Esophagus muscularis mucosa (tissue), 4 donors: ENCODE measurements at regions not wholly inside any gene's neighbourhood (a gene's known extent, or its start where the extent isn't known, plus 50 kb on each side); places are given as distances from the start of the nearest gene placed in this dataset.
A peak's percentile ranks its signal among the peaks of the same experiment; 100 is the strongest.

Experiments used
- DNase-seq: peaks from one replicate; pipeline ENCODE4 v3.0.0-alpha.2; 2017; ENCODE audit errors: extremely low spot score
- H3K27ac ChIP-seq, 4 donors: fragments of 200-600 bp; sonication (generic); replicated peaks in 1 of 4; 1 replicate in 3 of 4; 2 replicates in 1 of 4; pipeline ENCODE4 v1.5.1; 2016 to 2019; ENCODE audit warnings: mild to moderate bottlenecking in 1 of 4
- H3K27me3 ChIP-seq, 4 donors: fragments of 200-600 bp; sonication (generic); one replicate each; pipeline versions ENCODE4 v1.5.1 to v1.6.0; 2016 to 2019
- H3K36me3 ChIP-seq, 4 donors: fragments of 200-600 bp; sonication (generic); one replicate each; pipeline ENCODE4 v1.5.1; 2016 to 2019
- H3K4me1 ChIP-seq, 4 donors: fragments of 200-600 bp; sonication (generic); one replicate each; pipeline ENCODE4 v1.5.1; 2016 to 2019
- H3K4me3 ChIP-seq, 4 donors: fragments of 200-600 bp; sonication (generic); 1 replicate in 2 of 4; 2 replicates in 2 of 4; pipeline ENCODE4 v1.5.1; 2016 to 2019; ENCODE audit warnings: mild to moderate bottlenecking in 4 of 4, moderate library complexity in 1 of 4
- H3K9me3 ChIP-seq, 4 donors: fragments of 200-600 bp; sonication (generic); 1 replicate in 3 of 4; 2 replicates in 1 of 4; pipeline ENCODE4 v1.5.1; 2016 to 2019
- EP300 ChIP-seq: sonication (generic); formaldehyde crosslinking; IDR thresholded peaks from one replicate; pipeline ENCODE4 v1.6.1; 2017; ENCODE audit warnings: antibody characterized with exemption
- POLR2A ChIP-seq: fragments of 450-650 bp; IDR thresholded peaks from one replicate; pipeline ENCODE4 v1.6.1; 2017; ENCODE audit warnings: antibody characterized with exemption, moderate library complexity, mild to moderate bottlenecking, low read depth
- POLR2AphosphoS5 ChIP-seq, 2 donors: sonication (generic); formaldehyde crosslinking; IDR thresholded peaks; one replicate each; pipeline ENCODE4 v1.6.1; 2017; ENCODE audit warnings: antibody characterized with exemption in 2 of 2
- WGBS: methylation state at CpG from one replicate; pipeline ENCODE4 v1.1.5; 2018; 5-methylcytosine and 5-hydroxymethylcytosine counted together
- intact Hi-C: fragments of 100-400 bp; cut with DNase I; formaldehyde crosslinking; loops from one replicate; pipeline ENCODE4 v1.15.1; 2023
- TF ChIP-seq, protein P1 (sequence below), 3 experiments: fragments of 200-600 bp in 2 of 3; fragments of 450-650 bp in 1 of 3; sonication (generic) in 2 of 3; IDR thresholded peaks; one replicate each; pipeline ENCODE4 v1.5.1; 2017 to 2019; ENCODE audit warnings: antibody characterized with exemption in 3 of 3, mild to moderate bottlenecking in 2 of 3, moderate library complexity in 1 of 3

DNA sequence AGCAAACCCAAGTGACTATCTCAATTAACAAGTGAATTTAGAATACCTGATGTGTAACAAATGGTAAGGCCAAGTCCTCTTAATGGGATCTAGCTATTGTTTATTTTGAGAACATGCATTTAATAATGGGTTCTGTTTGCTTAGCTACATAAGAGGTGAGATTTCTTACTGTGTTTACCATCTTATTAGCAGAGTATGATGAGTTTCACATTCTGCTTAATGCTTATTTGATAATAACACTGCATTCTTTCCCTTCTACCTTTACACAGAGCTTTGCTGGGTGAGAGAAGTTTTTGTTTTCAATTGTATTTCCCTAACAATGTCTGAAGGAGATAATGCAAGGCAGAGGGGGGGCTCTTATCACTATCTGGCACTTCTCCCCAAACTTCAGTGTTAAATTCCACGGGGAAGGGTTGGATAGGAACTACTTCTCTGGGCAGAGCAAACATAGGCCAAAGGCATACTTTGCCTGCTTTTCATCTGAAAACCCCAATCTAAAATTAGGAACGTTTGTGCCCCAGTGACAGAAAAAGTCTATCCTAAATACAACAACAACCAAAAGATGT lies 129.0 kb upstream of the ATXN7L3B start:
- 32% methylated on average over 2 of the region's 2 CpGs for WGBS
- no peaks in the 10 kb centered on the region for H3K36me3 ChIP-seq
- intact Hi-C loops, result no loop called here
- no peak for DNase-seq
- no peaks in the 10 kb centered on the region for H3K27me3 ChIP-seq
- no peak overlapping the region for H3K4me3 ChIP-seq
- H3K27ac ChIP-seq, result no peak overlapping the region
- no peaks in the 10 kb centered on the region for H3K9me3 ChIP-seq
- TF ChIP-seq, protein P1, sequence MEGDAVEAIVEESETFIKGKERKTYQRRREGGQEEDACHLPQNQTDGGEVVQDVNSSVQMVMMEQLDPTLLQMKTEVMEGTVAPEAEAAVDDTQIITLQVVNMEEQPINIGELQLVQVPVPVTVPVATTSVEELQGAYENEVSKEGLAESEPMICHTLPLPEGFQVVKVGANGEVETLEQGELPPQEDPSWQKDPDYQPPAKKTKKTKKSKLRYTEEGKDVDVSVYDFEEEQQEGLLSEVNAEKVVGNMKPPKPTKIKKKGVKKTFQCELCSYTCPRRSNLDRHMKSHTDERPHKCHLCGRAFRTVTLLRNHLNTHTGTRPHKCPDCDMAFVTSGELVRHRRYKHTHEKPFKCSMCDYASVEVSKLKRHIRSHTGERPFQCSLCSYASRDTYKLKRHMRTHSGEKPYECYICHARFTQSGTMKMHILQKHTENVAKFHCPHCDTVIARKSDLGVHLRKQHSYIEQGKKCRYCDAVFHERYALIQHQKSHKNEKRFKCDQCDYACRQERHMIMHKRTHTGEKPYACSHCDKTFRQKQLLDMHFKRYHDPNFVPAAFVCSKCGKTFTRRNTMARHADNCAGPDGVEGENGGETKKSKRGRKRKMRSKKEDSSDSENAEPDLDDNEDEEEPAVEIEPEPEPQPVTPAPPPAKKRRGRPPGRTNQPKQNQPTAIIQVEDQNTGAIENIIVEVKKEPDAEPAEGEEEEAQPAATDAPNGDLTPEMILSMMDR (IDR thresholded peaks at IDR 0.05), result no peak
- TF ChIP-seq POLR2AphosphoS5 (IDR thresholded peaks at IDR 0.05) (no peak), POLR2A (no peak), EP300 (no peak)
- no peaks in the 10 kb centered on the region for H3K4me1 ChIP-seq

DNA sequence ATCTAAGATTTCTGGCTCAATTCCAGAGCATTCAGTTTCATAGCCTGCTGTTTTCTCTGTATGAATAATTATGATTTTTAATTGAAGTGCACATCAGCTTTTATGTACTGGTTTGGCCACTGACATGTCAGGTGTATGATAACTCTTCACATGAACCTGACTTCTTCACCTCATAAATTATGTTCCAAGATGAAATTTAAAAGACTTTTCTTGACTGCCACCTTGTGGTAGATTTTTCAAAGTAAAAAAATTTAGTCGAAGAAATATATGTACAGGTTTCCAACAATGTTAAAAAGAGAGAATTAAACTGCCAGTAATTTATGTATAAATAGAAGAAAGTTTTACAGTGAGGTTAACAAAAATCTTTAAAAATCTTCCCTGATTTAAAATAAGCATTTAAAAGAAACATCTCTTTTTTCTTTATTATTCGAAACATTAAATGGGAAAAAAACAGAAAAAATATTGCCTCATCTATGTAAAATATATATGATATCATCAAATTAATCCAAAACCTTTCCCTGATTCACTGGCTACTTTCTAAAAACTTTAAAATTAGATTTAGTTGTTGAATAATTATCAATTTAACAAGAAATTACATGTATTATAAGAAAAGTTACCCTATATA lies 124.9 kb upstream of the ATXN7L3B start:
- no peaks in the 10 kb centered on the region for H3K27me3 ChIP-seq
- TF ChIP-seq POLR2AphosphoS5 (IDR thresholded peaks at IDR 0.05), result no peak
- TF ChIP-seq, protein P1 (IDR thresholded peaks at IDR 0.05), result peak; percentile 16 to 39 (median 25)
- no peak overlapping the region for H3K27ac ChIP-seq
- H3K36me3 ChIP-seq, result no peaks in the 10 kb centered on the region
- H3K4me1 ChIP-seq, result no peaks in the 10 kb centered on the region
- intact Hi-C loops, result no loop called here
- no peak for DNase-seq
- no peaks in the 10 kb centered on the region for H3K9me3 ChIP-seq
- H3K4me3 ChIP-seq, result no peak overlapping the region
- 49% methylated on average over 2 of the region's 2 CpGs for WGBS

DNA sequence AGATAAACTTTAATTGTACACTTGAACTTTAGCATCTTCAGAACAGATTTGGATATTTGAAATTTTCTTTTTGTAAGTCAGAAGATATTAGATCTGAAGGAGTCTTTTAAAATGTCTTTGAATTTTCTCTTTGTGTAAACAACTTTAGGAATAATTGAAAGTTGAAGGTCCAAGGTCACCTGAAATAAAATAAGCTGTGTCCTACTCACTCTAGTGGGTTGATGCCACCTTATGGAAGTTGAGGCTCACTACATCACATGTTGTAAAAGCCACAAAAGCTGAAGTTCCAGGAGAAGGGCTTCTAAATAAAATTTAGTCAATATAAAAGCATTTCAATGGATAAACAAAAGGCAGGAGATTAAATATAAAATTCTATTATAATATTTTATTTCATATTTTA lies 122.0 kb upstream of the ATXN7L3B start:
- no peaks in the 10 kb centered on the region for H3K4me1 ChIP-seq
- no peak overlapping the region for H3K27ac ChIP-seq
- intact Hi-C loops, result no loop called here
- no peaks in the 10 kb centered on the region for H3K9me3 ChIP-seq
- no peak for TF ChIP-seq EP300
- TF ChIP-seq, protein P1 (IDR thresholded peaks at IDR 0.05), result peak in 1 of 3 experiments; percentile 18
- no peak for DNase-seq
- no peak overlapping the region for H3K4me3 ChIP-seq
- no peaks in the 10 kb centered on the region for H3K27me3 ChIP-seq
- H3K36me3 ChIP-seq, result no peaks in the 10 kb centered on the region

DNA sequence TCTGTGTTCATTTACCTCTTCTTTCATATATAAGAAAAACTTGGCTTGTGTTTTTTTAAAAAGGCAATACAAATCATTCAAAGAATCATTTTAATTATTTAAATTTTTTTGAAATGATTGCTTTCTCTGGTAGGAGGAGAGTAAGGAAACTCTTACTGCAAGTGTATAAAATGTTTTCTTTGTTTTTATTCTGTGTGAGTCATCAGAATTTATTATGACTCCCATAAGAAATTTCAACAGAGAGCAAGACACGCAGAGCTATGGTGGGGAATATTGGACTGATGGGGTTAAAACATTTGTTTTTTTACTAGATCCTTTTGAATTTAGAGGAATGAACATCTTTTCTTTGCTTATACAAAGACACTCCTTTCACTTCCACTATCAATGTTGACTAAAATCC lies 119.1 kb upstream of the ATXN7L3B start:
- DNase-seq, result no peak
- TF ChIP-seq POLR2A (no peak), POLR2AphosphoS5 (IDR thresholded peaks at IDR 0.05) (no peak), EP300 (no peak)
- TF ChIP-seq, protein P1 (IDR thresholded peaks at IDR 0.05), result no peak
- intact Hi-C loops, result no loop called here
- Histone ChIP-seq H3K27me3 (no peaks in the 10 kb centered on the region), H3K9me3 (no peaks in the 10 kb centered on the region), H3K4me1 (no peaks in the 10 kb centered on the region), H3K4me3 (no peak overlapping the region), H3K36me3 (no peaks in the 10 kb centered on the region), H3K27ac (no peak overlapping the region)
- WGBS, result 92% methylated on average over 1 of the region's 1 CpG

DNA sequence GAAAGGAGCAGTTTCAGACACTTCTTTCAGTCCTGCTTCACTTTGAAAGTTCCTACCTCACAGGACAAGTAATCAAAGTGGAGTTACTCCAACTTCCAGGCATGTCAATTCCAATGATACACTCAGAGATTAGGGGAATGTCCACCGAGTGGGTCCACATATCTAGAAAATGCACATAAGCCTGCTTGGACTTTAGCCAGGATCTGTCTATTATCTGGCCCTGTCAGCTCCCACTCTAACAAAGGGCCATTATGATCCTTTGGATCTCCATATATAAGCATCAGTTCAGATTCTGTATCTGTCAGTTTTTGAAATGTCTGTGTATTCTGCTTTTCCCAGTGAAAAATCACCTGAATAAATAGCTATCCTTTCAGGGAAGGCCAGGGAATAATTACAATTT lies 112.9 kb upstream of the ATXN7L3B start:
- H3K27me3 ChIP-seq, result no peaks in the 10 kb centered on the region
- no peak overlapping the region for H3K27ac ChIP-seq
- intact Hi-C loops, result no loop called here
- TF ChIP-seq EP300, result no peak
- no peak for TF ChIP-seq POLR2A
- TF ChIP-seq, protein P1 (IDR thresholded peaks at IDR 0.05), result no peak
- no peak for TF ChIP-seq POLR2AphosphoS5 (IDR thresholded peaks at IDR 0.05)
- H3K9me3 ChIP-seq, result no peaks in the 10 kb centered on the region
- no peak for DNase-seq
- no peak overlapping the region for H3K4me3 ChIP-seq
- no peaks in the 10 kb centered on the region for H3K36me3 ChIP-seq
- WGBS, result 29% methylated on average over 1 of the region's 1 CpG
- H3K4me1 ChIP-seq, result no peaks in the 10 kb centered on the region
